ENCODE measurements at regions not wholly inside any gene's neighbourhood (a gene's known extent, or its start where the extent isn't known, plus 50 kb on each side); places are given as distances from the start of the nearest gene placed in this dataset.

GRCh38 chr7:96539471-96539870 is 170.2 kb downstream of the SEM1 start (continued):
- TF ChIP-seq, protein P1, sequence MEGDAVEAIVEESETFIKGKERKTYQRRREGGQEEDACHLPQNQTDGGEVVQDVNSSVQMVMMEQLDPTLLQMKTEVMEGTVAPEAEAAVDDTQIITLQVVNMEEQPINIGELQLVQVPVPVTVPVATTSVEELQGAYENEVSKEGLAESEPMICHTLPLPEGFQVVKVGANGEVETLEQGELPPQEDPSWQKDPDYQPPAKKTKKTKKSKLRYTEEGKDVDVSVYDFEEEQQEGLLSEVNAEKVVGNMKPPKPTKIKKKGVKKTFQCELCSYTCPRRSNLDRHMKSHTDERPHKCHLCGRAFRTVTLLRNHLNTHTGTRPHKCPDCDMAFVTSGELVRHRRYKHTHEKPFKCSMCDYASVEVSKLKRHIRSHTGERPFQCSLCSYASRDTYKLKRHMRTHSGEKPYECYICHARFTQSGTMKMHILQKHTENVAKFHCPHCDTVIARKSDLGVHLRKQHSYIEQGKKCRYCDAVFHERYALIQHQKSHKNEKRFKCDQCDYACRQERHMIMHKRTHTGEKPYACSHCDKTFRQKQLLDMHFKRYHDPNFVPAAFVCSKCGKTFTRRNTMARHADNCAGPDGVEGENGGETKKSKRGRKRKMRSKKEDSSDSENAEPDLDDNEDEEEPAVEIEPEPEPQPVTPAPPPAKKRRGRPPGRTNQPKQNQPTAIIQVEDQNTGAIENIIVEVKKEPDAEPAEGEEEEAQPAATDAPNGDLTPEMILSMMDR (IDR thresholded peaks at IDR 0.05 in 2 of 3, conservative IDR thresholded peaks at IDR 0.05 in 1 of 3; ENCODE audit: borderline replicate concordance in 1 of 3, insufficient read depth in 1 of 3, low read depth in 2 of 3, low read length in 2 of 3) = no peak
- no peak for TF ChIP-seq TCF7L2 (IDR thresholded peaks at IDR 0.05; ENCODE audit: borderline replicate concordance, extremely low read depth, insufficient read depth, insufficient read length)
- no peak for TF ChIP-seq ELF1 (IDR thresholded peaks at IDR 0.05; ENCODE audit: borderline replicate concordance, low read depth)
- no peak for TF ChIP-seq ATF3 (IDR thresholded peaks at IDR 0.05)

DNA sequence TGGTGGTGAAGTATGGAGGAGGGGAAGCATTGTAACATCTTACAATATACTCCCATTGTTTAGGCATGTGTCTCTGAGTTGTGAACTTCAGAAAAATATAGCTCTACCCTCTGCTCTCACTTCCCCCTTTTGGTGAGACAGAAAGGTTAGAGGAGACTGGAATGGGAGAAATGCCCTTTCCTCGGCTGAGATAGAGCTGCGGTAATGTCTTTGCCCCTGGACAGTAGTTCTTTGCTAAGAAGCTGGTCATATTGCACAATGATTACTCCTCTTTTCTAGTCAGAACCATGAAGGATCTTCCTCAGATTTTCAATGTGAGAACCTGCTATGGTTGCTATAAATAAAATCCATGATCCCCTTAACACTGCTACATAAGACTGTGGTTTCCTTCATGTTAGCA is 171.0 kb downstream of the SEM1 start:
- H3K27ac ChIP-seq (ENCODE audit: low read depth, low read length) = no peak overlapping the region
- H3K9ac ChIP-seq (ENCODE audit: low read length) = no peak overlapping the region
- TF ChIP-seq JUND (IDR thresholded peaks at IDR 0.05) = no peak
- no peak for TF ChIP-seq SP1 (IDR thresholded peaks at IDR 0.05; ENCODE audit: low read depth)
- no peak for TF ChIP-seq YY1 (IDR thresholded peaks at IDR 0.05; ENCODE audit: extremely low read depth, insufficient replicate concordance, low read depth, low read length)
- no peak for TF ChIP-seq CEBPB (IDR thresholded peaks at IDR 0.05; ENCODE audit: low read depth)
- no peak for TF ChIP-seq ZBTB33 (IDR thresholded peaks at IDR 0.05; ENCODE audit: extremely low read depth, insufficient replicate concordance, low read length)
- TF ChIP-seq, protein P2, sequence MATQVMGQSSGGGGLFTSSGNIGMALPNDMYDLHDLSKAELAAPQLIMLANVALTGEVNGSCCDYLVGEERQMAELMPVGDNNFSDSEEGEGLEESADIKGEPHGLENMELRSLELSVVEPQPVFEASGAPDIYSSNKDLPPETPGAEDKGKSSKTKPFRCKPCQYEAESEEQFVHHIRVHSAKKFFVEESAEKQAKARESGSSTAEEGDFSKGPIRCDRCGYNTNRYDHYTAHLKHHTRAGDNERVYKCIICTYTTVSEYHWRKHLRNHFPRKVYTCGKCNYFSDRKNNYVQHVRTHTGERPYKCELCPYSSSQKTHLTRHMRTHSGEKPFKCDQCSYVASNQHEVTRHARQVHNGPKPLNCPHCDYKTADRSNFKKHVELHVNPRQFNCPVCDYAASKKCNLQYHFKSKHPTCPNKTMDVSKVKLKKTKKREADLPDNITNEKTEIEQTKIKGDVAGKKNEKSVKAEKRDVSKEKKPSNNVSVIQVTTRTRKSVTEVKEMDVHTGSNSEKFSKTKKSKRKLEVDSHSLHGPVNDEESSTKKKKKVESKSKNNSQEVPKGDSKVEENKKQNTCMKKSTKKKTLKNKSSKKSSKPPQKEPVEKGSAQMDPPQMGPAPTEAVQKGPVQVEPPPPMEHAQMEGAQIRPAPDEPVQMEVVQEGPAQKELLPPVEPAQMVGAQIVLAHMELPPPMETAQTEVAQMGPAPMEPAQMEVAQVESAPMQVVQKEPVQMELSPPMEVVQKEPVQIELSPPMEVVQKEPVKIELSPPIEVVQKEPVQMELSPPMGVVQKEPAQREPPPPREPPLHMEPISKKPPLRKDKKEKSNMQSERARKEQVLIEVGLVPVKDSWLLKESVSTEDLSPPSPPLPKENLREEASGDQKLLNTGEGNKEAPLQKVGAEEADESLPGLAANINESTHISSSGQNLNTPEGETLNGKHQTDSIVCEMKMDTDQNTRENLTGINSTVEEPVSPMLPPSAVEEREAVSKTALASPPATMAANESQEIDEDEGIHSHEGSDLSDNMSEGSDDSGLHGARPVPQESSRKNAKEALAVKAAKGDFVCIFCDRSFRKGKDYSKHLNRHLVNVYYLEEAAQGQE (IDR thresholded peaks at IDR 0.05; ENCODE audit: low read depth) = no peak
- H3K27me3 ChIP-seq (ENCODE audit: insufficient read depth, low read length) = peaks cover 32% of the 10 kb centered on the region
- ATAC-seq = no peak
- no peaks in the 10 kb centered on the region for H3K4me1 ChIP-seq (ENCODE audit: control insufficient read depth in 1 of 2, insufficient read depth in 2 of 2, low read length in 2 of 2)
- ChIA-PET RAD21 (ENCODE audit: low non-redundant PET in 1 of 2, low total read pairs in 2 of 2, uncharacterized antibody in 2 of 2, unreplicated experiment in 2 of 2) (no interaction called here), POLR2A (no interaction called here), CTCF (no interaction called here)
- no peaks in the 10 kb centered on the region for H3K9me3 ChIP-seq (ENCODE audit: control insufficient read depth in 1 of 2, insufficient read depth in 1 of 2, low read depth in 1 of 2, low read length in 2 of 2)
- DNase-seq (ENCODE audit: low read depth, low spot score) = no peak
- H4K20me1 ChIP-seq (ENCODE audit: insufficient read depth) = no peaks in the 10 kb centered on the region
- H3K9me2 ChIP-seq (ENCODE audit: insufficient read depth) = no peaks in the 10 kb centered on the region; the same call in 1 of the 2 replicates
- intact Hi-C loops (cut with micrococcal nuclease) = no loop called here
- no peaks in the 10 kb centered on the region for H3K36me3 ChIP-seq (ENCODE audit: control insufficient read depth in 1 of 2, insufficient read depth in 2 of 2, low read length in 2 of 2)
- H3K79me2 ChIP-seq (ENCODE audit: insufficient read depth, low read length) = no peaks in the 10 kb centered on the region
- no peak overlapping the region for H2AFZ ChIP-seq (ENCODE audit: low read depth, low read length, poor library complexity, severe bottlenecking)
- H3K4me2 ChIP-seq (ENCODE audit: low read length) = no peak overlapping the region
- no peak overlapping the region for H3K4me3 ChIP-seq (replicated peaks in 1 of 2; ENCODE audit: low read depth in 1 of 2, low read length in 2 of 2)
- BruUV-seq (replicated peaks) = no TSS peak

Data from HCT116 (cell line).